GM19023 (cell line): ENCODE measurements at regions not wholly inside any gene's neighbourhood (a gene's known extent, or its start where the extent isn't known, plus 50 kb on each side); places are given as distances from the start of the nearest gene placed in this dataset.

Experiments
- ATAC-seq: cut with Tn5 transposase; IDR thresholded peaks from one replicate; pipeline ENCODE4 v1.9.1; 2021; ENCODE audit warnings: mild to moderate bottlenecking, moderate library complexity; ENCODE audit not compliant: unreplicated experiment

DNA sequence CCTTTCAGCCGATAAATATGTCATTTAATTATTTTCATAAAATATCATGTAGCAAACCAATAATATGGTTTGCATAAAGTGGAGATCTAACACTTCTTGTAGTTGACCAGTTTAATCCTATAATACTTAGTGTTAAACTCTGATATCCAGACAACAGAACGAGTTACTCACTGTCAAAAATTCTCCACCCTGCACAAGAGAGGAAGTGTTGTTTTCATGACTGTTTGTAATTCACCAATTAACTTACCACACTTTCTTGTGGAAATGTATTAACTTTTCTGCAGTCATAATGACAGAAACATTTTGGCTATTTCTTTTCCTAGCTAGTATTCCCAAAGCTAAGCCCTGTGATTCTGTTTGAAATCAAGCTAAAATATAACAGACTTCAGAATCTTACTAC is 555.3 kb upstream of the FTMT start:
- no peak for ATAC-seq

GRCh38 chr5:121299153-121299552 is 552.5 kb upstream of the FTMT start:
- no peak for ATAC-seq

DNA sequence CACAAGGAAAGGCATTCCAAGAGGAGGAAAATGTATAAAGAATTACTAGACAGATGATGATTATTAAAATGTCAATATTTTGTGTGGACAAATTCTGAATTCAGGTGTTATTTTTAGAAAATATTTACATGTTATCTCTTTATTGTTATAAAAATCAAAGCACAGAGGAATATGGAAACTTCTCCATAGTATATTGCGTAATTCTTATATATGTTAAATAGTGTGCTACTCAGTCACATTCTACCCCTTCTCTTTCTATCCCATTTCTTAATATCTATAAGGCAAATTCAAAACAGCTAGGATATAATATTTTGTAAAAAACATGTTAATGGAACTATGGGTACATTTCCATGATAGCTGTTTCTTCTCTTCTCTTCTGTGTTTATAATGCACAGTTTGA is 546.8 kb upstream of the FTMT start:
- no peak for ATAC-seq

GRCh38 chr5:121313886-121314285 is 537.8 kb upstream of the FTMT start:
- ATAC-seq = no peak

GRCh38 chr5:121315786-121316185 is 535.9 kb upstream of the FTMT start:
- no peak for ATAC-seq

DNA sequence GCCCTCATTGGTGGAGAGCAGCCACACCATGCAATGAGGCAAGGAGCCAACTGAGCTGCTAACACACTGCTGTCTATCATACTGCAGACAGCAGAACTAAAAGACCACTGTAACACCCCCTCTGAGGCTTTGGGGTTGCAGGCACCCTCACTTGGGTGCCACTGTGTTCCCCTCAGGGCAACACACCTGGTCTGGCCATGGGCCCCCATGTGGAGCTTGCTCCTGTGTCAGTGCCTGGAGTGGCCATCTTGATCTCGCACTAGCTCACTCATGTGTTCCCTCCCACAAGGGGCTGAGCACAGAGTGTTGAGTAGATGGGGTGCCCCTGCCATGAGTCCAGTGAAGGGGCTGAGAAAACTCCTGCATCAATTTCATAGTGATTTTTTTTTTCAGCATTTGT is 532.4 kb upstream of the FTMT start:
- no peak for ATAC-seq

DNA sequence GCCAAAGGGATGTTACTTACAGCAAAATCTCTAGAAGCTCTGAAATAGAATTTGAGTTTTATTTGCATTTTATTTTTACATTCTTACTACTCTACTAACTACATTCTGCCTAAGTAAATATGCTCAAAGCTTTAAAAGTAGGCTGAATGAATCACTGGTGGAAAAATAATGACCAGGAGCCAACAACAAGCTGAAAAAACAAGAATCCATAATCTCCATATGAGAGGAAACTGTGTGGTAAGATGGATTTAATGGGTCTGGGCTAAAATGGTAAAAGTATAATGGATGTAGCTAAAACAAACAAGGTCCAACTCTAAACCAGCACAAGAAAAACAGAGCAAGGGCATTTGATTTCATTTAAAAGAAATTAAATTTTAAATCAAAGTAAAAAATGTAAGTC is 525.8 kb upstream of the FTMT start:
- no peak for ATAC-seq

DNA sequence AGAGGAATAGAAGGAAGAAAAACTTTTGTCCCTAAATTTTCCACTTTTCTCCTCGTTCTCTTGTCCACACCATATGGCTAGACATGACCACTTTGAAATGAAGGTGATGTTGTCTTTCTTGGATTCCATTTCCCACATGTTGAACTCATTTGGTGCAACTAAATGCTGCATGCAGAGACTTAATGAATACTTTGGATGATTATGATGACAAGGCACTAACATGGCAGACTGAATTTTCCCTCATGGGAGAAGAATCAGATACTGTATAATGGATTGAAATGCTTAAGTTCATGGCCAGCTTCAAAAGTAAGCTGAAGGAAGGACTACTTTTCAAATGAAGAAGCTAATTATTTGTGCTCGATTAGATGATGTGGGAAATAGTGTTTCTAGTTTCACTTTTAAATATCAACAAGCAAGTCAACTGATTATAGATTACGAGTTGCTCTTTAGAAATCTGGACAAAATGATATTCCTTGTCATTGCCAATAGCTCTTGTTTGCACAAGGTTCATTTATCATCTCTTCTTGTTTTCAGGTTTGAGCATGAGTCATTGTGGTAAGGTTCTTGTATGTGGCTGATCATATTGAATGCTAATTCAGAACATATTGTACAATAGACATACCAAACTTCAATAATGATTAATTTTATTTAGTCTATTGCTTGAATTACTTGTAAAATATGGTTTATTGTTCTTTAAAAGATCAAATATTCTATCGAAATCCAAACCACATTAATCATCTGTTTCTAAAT is 501.3 kb upstream of the FTMT start:
- no peak for ATAC-seq

GRCh38 chr5:121366515-121366914 is 485.2 kb upstream of the FTMT start:
- ATAC-seq = no peak

DNA sequence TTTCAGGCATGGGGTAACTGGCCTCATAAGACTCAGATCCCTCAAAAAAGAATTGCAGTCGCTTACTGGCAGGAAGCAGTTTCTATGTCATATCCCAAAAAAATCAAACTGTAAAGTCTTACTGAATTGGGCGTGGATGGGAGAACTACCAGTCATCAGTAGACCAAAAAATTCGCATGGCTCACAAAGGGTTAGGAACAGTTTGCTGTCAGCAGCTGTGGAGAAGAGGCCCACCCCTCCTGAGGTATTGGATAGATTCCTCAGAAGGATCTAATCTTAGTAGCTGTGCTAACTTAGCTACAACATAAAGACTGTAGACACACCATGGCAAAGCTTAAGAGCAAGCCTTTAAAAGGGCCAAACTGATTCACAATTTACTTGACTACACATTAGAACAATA is 478.3 kb upstream of the FTMT start:
- no peak for ATAC-seq

GRCh38 chr5:121377461-121377860 is 474.2 kb upstream of the FTMT start:
- ATAC-seq = no peak

GRCh38 chr5:121378046-121378445 is 473.6 kb upstream of the FTMT start:
- no peak for ATAC-seq

GRCh38 chr5:121378559-121379359 is 472.9 kb upstream of the FTMT start:
- no peak for ATAC-seq

DNA sequence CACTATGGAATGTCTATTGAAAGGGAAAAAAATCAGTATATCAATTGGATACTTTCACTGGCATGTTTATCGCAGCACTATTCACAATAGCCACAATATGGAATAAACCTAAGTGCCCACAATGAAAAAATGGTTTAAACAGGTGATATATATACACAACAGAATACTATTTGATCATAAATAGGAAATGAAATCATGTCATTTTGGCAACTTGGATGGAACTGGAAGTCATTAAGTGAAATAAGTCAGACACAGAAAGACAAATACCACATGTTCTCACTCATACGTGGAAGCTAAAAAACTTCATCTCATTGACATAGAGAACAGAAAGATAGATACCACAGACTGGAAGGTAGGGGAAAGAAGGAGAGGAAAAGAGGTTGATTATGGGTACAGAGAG is 471.6 kb upstream of the FTMT start:
- ATAC-seq = no peak

GRCh38 chr5:121384359-121384758 is 467.3 kb upstream of the FTMT start:
- ATAC-seq = no peak

- no peak for ATAC-seq
Measured at GRCh38 chr5:121386334-121386733, 465.3 kb upstream of the FTMT start.

- ATAC-seq = no peak
Measured at GRCh38 chr5:121396716-121397115, 455.0 kb upstream of the FTMT start.

DNA sequence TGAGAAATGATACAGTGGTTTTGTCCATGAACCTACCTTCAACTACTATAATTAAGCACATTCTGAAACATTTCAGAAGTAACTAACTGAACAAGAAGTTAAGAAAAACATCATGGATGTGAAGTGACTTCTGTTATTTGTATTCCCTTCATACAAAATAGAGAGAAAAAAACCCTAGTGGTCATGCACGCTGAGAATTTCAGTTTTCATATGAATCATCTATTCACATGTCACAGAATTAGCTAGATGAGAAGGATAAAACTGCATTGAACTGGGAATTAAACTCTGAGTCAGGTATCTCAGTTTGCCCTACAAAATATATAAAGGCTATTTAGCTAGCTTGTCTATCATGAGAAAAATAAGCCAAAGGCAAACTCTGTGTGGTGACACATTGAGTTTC is 451.8 kb upstream of the FTMT start:
- ATAC-seq = peak; percentile 70

DNA sequence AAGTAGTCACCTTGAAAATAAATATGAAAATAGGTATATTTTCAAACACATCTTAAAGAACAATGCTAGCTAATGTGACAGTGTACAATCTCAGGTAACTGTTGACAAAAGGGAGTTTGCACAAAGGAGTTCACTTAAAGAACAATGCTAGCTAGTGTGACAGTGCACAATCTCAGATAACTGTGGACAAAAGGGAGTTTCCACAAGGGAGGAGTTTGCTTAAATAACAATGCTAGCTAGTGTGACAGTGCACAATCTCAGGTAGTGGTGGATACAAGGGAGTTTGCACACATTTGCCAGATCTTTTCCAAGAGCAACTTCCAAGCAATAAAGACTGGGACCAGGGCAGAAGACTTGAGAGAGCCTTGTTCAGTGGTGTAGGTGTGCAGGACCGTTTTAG is 442.9 kb upstream of the FTMT start:
- no peak for ATAC-seq

GRCh38 chr5:121415270-121415669 is 436.4 kb upstream of the FTMT start:
- no peak for ATAC-seq

GRCh38 chr5:121421646-121422045 is 430.0 kb upstream of the FTMT start:
- ATAC-seq = no peak

GRCh38 chr5:121424976-121425375 is 426.7 kb upstream of the FTMT start:
- no peak for ATAC-seq
